Dermis blood vessel endothelial cell (primary cell): ENCODE measurements at regions not wholly inside any gene's neighbourhood (a gene's known extent, or its start where the extent isn't known, plus 50 kb on each side); places are given as distances from the start of the nearest gene placed in this dataset.
"Not testable (repeated sequence)": the region's sequence is repeated elsewhere in the genome, so short reads cannot be mapped to it uniquely, and the experiment has no call there.

Experiments used
- DNase-seq: peaks from one replicate; pipeline ENCODE4 v3.0.0; 2010

GRCh38 chr4:31674313-31674947 lies 954.3 kb downstream of the PCDH7 start:
- no peak for DNase-seq

- no peak for DNase-seq
Measured at GRCh38 chr4:31678356-31678755, 958.2 kb downstream of the PCDH7 start.

GRCh38 chr4:31682796-31683195 lies 962.6 kb downstream of the PCDH7 start:
- no peak for DNase-seq

- no peak for DNase-seq
Measured at GRCh38 chr4:31687717-31688342, 967.7 kb downstream of the PCDH7 start.

GRCh38 chr4:31692399-31692940 lies 972.3 kb downstream of the PCDH7 start:
- DNase-seq, result no peak

- DNase-seq, result no peak
Measured at GRCh38 chr4:31701256-31701655, 981.1 kb downstream of the PCDH7 start.

- no peak for DNase-seq
Measured at GRCh38 chr4:31702326-31702725, 982.2 kb downstream of the PCDH7 start.

GRCh38 chr4:31714238-31714637 lies 994.1 kb downstream of the PCDH7 start:
- DNase-seq, result no peak

- DNase-seq, result no peak
Measured at GRCh38 chr4:31715302-31715701, 995.1 kb downstream of the PCDH7 start.

- DNase-seq, result no peak
Measured at GRCh38 chr4:31727030-31727429, 1006.9 kb downstream of the PCDH7 start.

- DNase-seq, result no peak
Measured at GRCh38 chr4:31735004-31735403, 1014.8 kb downstream of the PCDH7 start.

GRCh38 chr4:31737419-31737818 lies 1017.2 kb downstream of the PCDH7 start:
- no peak for DNase-seq

- no peak for DNase-seq
Measured at GRCh38 chr4:31741326-31741725, 1021.2 kb downstream of the PCDH7 start.

- DNase-seq, result no peak
Measured at GRCh38 chr4:31748382-31748781, 1028.2 kb downstream of the PCDH7 start.

- not testable (repeated sequence) for DNase-seq
Measured at GRCh38 chr4:31750581-31750980, 1030.4 kb downstream of the PCDH7 start.

GRCh38 chr4:31755751-31756150 lies 1035.6 kb downstream of the PCDH7 start:
- DNase-seq, result no peak

GRCh38 chr4:31768756-31769155 lies 1048.6 kb downstream of the PCDH7 start:
- DNase-seq, result no peak

- DNase-seq, result no peak
Measured at GRCh38 chr4:31783311-31783710, 1063.1 kb downstream of the PCDH7 start.

- DNase-seq, result no peak
Measured at GRCh38 chr4:31784558-31784957, 1064.4 kb downstream of the PCDH7 start.

GRCh38 chr4:31787701-31788100 lies 1067.5 kb downstream of the PCDH7 start:
- DNase-seq, result no peak

GRCh38 chr4:31788676-31789075 lies 1068.5 kb downstream of the PCDH7 start:
- DNase-seq, result no peak

GRCh38 chr4:31791666-31792065 lies 1071.5 kb downstream of the PCDH7 start:
- no peak for DNase-seq

- no peak for DNase-seq
Measured at GRCh38 chr4:31793907-31794306, 1073.7 kb downstream of the PCDH7 start.

- DNase-seq, result not testable (repeated sequence)
Measured at GRCh38 chr4:31797052-31797451, 1076.9 kb downstream of the PCDH7 start.
